ENCODE measurements at regions not wholly inside any gene's neighbourhood (a gene's known extent, or its start where the extent isn't known, plus 50 kb on each side); places are given as distances from the start of the nearest gene placed in this dataset.

DNA sequence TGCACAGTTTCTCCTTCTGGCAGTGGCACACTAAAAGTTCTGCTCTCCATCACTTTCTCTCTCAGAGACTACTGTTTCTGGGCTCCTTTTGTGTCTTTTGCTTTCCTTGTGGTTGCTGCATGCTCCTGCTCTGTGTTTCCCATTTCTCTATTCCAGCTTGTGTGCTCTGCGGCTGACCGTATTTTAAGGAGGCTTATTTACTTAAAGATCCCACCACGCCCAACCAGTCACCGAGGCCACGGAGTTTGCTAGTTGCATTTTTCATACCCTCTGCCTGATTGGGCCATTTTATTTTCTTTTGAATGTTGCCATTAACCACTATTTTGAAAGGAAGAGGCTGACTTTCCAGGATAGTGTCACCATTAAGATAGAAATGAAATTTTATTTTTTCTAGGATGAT is 626.4 kb upstream of the MMS22L start:
- no peak for TF ChIP-seq TAF1 (IDR thresholded peaks at IDR 0.05; ENCODE audit: low read depth, low read length)
- TF ChIP-seq POLR2A (IDR thresholded peaks at IDR 0.05; ENCODE audit: low read depth, low read length), result no peak
- no peak for TF ChIP-seq POLR2AphosphoS5 (IDR thresholded peaks at IDR 0.05; ENCODE audit: low read depth, low read length)
- no peak for TF ChIP-seq POU2F2 (IDR thresholded peaks at IDR 0.05; ENCODE audit: low read depth, low read length)
- TF ChIP-seq SPI1 (IDR thresholded peaks at IDR 0.05; ENCODE audit: low read depth, low read length), result no peak
- TF ChIP-seq PAX5 (IDR thresholded peaks at IDR 0.05; ENCODE audit: insufficient read depth, low read length, severe bottlenecking), result no peak
